Skeletal muscle tissue (tissue), 3 donors: ENCODE measurements at regions not wholly inside any gene's neighbourhood (a gene's known extent, or its start where the extent isn't known, plus 50 kb on each side); places are given as distances from the start of the nearest gene placed in this dataset.

Experiments
- H3K27ac ChIP-seq: one replicate; pipeline ENCODE4 v1.7.0; 2013; ENCODE audit warnings: mild to moderate bottlenecking, low read depth, low read length, inconsistent platforms
- H3K27me3 ChIP-seq, 3 donors: one replicate each; pipeline ENCODE4 v1.7.0; 2013; ENCODE audit warnings: low read length in 3 of 3; ENCODE audit not compliant: control insufficient read depth in 3 of 3, insufficient read depth in 3 of 3
- H3K36me3 ChIP-seq, 3 donors: one replicate each; pipeline ENCODE4 v1.7.0; 2013; ENCODE audit warnings: low read length in 3 of 3; ENCODE audit not compliant: control insufficient read depth in 3 of 3, insufficient read depth in 3 of 3
- H3K4me1 ChIP-seq, 3 donors: one replicate each; pipeline ENCODE4 v1.7.0; 2013; ENCODE audit warnings: low read length in 3 of 3, mild to moderate bottlenecking in 3 of 3; ENCODE audit not compliant: control insufficient read depth in 3 of 3, insufficient read depth in 3 of 3
- H3K4me3 ChIP-seq, 3 donors: one replicate each; pipeline ENCODE4 v1.7.0; 2013; ENCODE audit warnings: low read length in 3 of 3
- H3K9ac ChIP-seq, 3 donors: one replicate each; pipeline ENCODE4 v1.7.0; 2013; ENCODE audit warnings: low read length in 3 of 3, mild to moderate bottlenecking in 3 of 3, moderate library complexity in 2 of 3, low read depth in 1 of 3
- H3K9me3 ChIP-seq, 3 donors: one replicate each; pipeline ENCODE4 v1.7.0; 2013; ENCODE audit warnings: low read length in 3 of 3; ENCODE audit not compliant: control insufficient read depth in 3 of 3
- donor health status: Osteomylitis.

DNA sequence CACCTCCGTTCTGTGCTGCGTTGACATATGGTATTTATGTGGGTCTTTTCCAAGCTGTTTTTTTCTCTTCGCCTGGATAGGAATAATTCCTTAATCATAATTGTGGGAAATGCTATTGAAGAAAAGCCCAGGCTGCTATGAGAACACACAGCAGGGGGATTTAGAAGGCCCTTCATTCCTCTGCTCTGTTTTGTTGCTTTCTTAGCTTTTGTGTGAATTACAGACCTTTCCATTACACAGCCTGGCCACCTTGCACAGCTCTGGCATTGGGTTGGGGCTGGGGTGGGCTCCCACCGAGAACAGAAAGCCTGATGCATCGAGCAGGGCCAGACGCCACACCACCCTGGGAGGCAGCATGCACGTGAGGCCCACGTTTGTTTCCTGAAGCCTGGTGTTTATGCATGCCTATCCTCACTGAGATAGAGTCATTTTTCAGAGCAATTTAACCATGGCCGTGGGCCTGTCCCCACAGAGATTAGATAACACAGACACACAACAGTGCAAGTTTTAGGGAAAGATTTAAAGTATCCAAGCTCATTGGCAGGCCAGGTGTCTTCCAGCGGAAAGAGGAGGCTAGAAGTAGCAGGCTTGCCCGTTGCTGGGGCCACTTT, 287.6 kb upstream of the PWP1 start:
- no peaks in the 10 kb centered on the region for H3K27me3 ChIP-seq
- no peaks in the 10 kb centered on the region for H3K36me3 ChIP-seq
- no peak overlapping the region for H3K4me3 ChIP-seq
- H3K4me1 ChIP-seq: no peaks in the 10 kb centered on the region
- no peak overlapping the region for H3K27ac ChIP-seq
- no peaks in the 10 kb centered on the region for H3K9me3 ChIP-seq
- H3K9ac ChIP-seq: no peak overlapping the region

DNA sequence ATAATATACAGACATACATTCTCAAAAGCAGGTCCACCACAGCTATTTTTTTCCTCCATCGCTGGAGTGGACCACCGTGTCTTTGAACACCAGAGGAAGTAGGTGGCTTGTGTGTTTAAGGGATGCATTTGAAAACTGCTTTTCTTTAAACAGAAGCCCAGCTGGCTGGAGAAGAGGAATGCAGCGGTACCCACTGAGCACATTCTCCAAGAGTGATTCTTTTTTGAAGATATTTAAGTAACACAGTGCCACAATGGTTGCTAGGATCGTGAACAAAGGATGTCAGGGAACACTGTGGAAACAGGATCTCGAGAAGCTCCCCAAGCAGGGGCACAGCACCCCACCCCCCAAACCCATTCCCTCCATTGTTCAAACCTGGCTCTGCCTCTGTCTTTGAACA, 286.6 kb upstream of the PWP1 start:
- H3K27me3 ChIP-seq: no peaks in the 10 kb centered on the region
- no peak overlapping the region for H3K9ac ChIP-seq

DNA sequence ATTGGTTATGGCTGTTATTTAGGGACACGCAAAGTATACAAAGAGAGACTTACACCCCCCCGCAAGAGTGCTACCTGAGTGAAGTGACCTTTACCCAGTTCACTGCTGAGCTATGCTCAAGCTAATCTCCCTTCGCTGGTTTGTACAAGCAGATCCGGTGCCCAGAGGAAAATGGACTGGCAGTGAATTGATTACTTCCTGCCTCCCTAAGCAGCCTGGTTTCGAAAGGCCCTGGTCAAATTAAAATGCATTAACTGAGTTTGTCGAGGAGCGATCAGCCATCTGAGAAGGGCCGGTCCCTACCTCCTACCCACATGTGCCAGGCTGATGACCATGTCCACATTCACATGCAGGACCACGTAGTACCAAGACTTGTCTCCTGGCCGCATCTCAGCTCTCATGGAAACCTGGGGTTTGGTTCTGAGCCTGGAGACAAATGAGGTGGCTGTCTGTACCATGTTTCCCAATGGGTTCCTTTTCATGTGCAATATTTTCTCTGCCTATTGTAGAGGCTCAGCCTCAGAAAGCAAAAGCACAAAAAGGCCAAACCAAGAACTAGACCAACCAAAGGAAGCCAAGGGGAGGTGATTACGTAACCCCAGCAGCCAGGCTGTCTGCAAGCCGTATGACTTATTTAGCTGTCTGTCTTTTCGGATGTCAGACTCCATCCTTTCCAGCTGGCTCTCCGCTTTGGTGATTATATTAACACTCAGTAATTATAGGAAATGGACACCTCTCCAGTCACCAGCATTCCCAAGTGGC, 284.7 kb upstream of the PWP1 start:
- Histone ChIP-seq H3K4me3 (no peak overlapping the region), H3K27me3 (no peaks in the 10 kb centered on the region), H3K9ac (no peak overlapping the region), H3K36me3 (no peaks in the 10 kb centered on the region), H3K27ac (no peak overlapping the region), H3K9me3 (no peaks in the 10 kb centered on the region), H3K4me1 (no peaks in the 10 kb centered on the region)

More for the DNA sequence above, 286.6 kb upstream of the PWP1 start:
- H3K36me3 ChIP-seq: no peaks in the 10 kb centered on the region
- H3K27ac ChIP-seq: no peak overlapping the region
- no peaks in the 10 kb centered on the region for H3K4me1 ChIP-seq
- no peaks in the 10 kb centered on the region for H3K9me3 ChIP-seq
- no peak overlapping the region for H3K4me3 ChIP-seq

DNA sequence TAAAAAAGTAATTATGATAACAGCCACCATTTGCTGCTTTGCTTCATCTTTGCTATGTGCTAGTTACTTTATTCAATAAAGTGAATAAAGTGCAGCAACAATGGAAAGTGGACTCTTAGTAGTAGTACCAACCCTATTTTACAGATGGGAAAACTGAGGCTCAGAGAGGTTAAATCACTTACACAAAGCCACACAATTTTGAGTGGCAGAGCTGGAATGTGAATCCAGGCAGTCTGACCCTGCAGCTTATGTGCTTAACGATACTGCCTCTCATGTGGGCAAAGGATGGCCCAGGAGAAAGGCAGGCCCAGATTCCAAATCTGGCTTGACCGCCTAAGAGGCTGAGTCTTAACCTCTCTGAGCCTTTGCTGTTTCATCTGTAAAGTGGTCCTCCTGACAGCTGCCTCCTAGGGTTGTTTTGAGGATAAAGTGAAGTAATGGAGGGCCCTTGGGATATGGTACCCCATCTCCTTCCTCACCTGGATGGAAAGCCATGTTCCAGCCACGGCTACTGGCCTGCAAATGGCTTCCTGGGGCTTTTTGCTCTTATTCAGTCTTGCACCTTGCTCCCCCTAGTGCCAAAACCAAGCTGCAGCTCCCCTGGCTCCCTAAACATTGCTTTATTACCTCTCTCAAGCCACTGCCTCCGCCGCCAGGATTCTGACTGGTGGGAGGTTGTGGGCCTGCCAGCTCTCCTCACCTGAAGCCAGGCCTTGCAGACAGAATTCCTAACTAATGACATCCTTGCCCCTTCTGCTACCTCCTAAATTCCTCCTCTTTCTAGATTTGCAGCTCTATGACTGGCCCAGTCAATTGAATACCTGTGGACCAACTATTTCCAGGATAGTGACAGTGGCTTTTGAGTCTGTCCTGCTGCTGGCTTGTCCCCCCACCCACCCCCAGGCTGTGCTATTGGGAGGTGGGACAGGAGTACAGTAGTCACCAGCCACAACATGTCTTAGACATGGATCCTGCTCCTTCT, 283.3 kb upstream of the PWP1 start:
- peaks cover 0 to 1% (median 0%) of the 10 kb centered on the region in 3 donors for H3K27me3 ChIP-seq
- no peaks in the 10 kb centered on the region for H3K36me3 ChIP-seq
- H3K4me1 ChIP-seq: no peaks in the 10 kb centered on the region
- no peak overlapping the region for H3K4me3 ChIP-seq
- H3K27ac ChIP-seq: no peak overlapping the region
- no peak overlapping the region for H3K9ac ChIP-seq
- H3K9me3 ChIP-seq: no peaks in the 10 kb centered on the region

DNA sequence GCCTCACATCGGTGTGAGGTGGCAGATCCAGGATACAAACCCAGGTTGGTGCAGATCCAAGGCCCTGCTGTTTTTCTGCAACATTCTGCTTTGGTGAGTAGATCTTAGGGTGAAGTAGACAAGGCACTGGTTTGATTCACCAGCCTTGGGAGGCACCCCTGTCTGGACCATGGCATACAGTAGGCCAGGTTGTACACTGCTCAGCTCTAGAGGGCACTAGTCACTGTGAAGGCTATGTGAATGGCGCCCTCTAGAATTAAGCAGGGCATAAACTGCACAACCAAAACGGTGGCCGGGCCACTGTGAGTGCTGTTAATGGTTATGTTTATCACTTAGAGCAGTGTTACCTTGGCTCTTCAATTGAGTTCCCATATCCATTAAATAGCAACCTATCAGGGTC, 280.6 kb upstream of the PWP1 start:
- Histone ChIP-seq H3K27me3 (peaks cover 0 to 7% (median 0%) of the 10 kb centered on the region in 3 donors), H3K9me3 (no peaks in the 10 kb centered on the region)

DNA sequence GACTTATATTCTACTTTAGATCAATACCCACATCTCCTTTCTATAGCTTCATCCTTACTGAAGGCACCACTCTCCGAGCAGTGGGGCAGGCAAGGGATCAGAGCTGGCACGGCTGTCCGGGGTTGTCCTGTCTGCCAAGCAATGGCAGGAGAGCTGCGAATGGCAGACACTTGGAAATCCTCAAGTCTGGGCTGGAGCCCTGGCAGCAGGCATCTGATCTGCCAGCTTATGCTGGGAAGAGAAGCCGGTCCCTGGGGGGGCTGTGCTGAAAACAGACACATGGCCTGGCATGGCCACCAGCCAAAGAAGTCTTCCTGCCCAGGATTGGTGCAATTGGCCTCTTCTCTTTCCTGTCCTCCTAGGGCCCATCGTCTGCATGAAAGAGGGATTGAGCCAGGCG, 280.2 kb upstream of the PWP1 start:
- no peaks in the 10 kb centered on the region for H3K9me3 ChIP-seq
- H3K27me3 ChIP-seq: peaks cover 0 to 7% (median 0%) of the 10 kb centered on the region in 3 donors
- no peak overlapping the region for H3K9ac ChIP-seq
- no peaks in the 10 kb centered on the region for H3K4me1 ChIP-seq
- no peaks in the 10 kb centered on the region for H3K36me3 ChIP-seq
- no peak overlapping the region for H3K27ac ChIP-seq
- no peak overlapping the region for H3K4me3 ChIP-seq

More for the DNA sequence above, 280.6 kb upstream of the PWP1 start:
- no peak overlapping the region for H3K4me3 ChIP-seq
- H3K4me1 ChIP-seq: no peaks in the 10 kb centered on the region
- no peak overlapping the region for H3K9ac ChIP-seq
- H3K36me3 ChIP-seq: no peaks in the 10 kb centered on the region
- H3K27ac ChIP-seq: no peak overlapping the region

DNA sequence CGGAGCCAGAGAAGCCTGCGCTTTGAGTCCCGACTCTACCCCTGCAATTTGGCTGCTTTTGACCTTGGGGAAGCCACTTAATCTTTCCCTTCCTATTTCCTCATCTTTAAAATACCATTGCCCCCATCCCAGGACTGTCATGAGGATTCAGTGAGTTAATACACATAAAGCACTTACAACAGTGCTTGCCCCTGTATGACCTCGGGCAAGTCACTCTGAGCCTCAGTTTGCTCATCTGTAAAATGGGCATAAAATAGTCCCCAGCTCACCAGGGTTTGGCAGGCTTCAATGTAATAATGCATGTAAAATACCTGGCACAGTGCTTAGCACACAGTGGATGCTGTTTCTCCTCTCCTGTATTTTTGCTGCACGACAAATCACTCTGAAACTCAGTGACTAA, 278.7 kb upstream of the PWP1 start:
- H3K27me3 ChIP-seq: peaks cover 0 to 7% (median 0%) of the 10 kb centered on the region in 3 donors
- H3K27ac ChIP-seq: no peak overlapping the region
- no peaks in the 10 kb centered on the region for H3K4me1 ChIP-seq
- no peak overlapping the region for H3K9ac ChIP-seq
- no peaks in the 10 kb centered on the region for H3K36me3 ChIP-seq
- H3K9me3 ChIP-seq: no peaks in the 10 kb centered on the region
- H3K4me3 ChIP-seq: no peak overlapping the region

DNA sequence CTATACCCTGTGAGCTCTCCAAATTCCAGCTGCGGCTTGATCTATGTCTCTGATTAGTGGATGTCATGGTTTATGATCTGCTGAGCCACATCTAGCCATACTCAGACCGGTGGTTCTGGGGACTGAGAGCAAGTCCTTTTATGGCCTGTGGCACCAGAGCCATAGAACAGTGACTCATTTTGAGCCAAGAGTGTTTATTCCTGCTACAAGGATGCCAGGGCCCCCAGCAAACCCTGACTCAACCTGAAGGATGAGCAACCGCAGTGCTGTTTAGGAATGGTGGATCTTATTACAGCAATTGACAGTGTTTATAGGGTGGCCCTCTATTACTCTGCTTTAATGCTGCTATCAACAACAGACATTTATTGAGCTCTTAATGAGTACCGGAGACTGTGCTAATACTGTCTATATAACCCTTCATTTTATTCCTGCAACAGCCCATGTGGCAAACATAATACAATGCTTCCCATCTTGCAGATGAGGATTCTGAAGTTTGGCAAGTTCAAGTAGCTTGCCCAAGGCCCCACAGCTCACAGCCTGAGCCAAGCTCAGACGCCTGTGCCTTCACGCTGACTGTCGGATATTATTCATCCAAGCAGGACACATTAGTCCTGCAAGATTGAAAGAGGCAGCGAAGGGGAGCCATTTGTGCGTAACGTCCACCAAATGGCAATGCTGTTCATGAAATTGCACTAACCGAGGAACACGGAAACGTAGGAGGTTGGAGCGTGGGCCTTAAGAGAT, 273.6 kb upstream of the PWP1 start:
- Histone ChIP-seq H3K36me3 (no peaks in the 10 kb centered on the region), H3K9ac (no peak overlapping the region), H3K27me3 (peaks cover 0 to 10% (median 0%) of the 10 kb centered on the region in 3 donors), H3K4me1 (no peaks in the 10 kb centered on the region), H3K9me3 (no peaks in the 10 kb centered on the region), H3K27ac (no peak overlapping the region), H3K4me3 (no peak overlapping the region)

DNA sequence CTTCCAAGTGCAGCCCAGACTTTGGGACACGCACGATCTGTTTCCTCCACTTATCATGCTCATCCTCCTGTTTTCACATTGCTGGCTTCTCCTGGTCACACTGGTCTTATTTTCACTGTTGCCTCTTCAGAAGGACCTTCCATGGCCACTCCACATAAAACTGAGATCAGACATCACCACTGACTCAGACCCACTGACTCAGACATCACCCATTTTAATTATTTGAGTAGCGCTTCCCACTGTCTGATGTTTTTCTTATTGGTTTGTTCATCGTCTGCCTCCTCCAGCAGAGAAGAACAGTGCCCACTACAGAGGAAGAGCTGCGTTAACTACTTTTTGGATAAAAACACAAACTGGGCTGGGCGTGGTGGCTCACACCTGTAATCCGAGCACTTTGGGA, 270.5 kb upstream of the PWP1 start:
- no peak overlapping the region for H3K9ac ChIP-seq

More for the DNA sequence above, 270.5 kb upstream of the PWP1 start:
- no peaks in the 10 kb centered on the region for H3K4me1 ChIP-seq
- no peaks in the 10 kb centered on the region for H3K9me3 ChIP-seq
- H3K27me3 ChIP-seq: peaks cover 0 to 3% (median 0%) of the 10 kb centered on the region in 3 donors
- H3K4me3 ChIP-seq: no peak overlapping the region
- no peak overlapping the region for H3K27ac ChIP-seq
- no peaks in the 10 kb centered on the region for H3K36me3 ChIP-seq
